ENCODE measurements at regions not wholly inside any gene's neighbourhood (a gene's known extent, or its start where the extent isn't known, plus 50 kb on each side); places are given as distances from the start of the nearest gene placed in this dataset.
"Not testable (repeated sequence)": the region's sequence is repeated elsewhere in the genome, so short reads cannot be mapped to it uniquely, and the experiment has no call there.

DNA sequence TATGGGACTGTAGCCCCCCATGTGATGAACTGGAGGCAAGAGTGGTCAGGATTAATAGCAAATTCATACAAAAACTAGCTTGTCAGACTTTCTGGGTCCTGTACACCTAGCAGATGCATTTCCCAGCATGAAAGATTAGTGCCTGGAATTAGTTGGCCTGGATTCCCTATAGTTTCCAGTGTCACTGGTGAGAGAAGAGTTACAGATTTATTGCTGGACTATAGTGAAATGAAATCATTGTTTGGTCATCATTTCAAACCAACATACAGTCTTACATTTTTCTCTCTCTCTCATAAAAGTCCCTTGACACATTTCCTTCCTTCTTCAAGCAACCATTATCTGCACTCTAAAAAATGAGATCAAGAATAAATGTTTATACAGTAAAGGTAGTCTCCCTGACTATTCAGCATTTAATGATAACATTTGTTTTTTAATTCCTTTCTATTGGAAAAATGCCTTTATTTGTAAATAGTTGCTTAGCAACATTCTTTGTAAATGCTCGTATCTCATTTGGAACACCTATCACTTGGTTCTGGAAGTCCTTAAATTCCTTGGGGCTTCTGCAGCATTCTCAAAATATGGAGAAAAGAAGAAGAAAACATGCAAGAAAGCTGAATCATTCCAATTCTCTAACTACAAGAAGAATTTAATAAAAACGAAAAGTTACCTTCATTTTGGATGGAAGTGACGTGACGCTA is 144.4 kb downstream of the MREG start:
- H3K4me3 ChIP-seq (ENCODE audit: low read length): no peak overlapping the region
- no peak for DNase-seq (ENCODE audit: low read depth, low spot score)

DNA sequence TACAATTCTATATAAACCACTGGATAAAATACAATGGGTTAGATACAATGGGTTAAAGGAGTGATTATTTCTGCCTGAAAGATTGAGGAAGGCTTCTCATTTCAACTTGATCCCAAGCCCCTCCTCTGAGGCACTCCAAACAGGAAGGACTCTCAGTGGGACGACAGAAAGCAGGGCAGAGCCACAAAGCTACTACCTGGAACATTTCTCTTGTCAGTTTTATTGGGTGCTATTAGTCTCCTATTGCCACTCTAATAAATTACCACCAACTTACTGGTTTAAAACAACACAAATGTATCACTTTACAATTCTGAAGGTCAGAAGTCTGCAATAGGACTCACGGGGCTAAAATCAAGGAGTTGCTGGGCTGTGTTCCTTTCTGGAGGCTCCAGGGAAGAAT is 146.7 kb downstream of the MREG start:
- no peak for DNase-seq (ENCODE audit: low read depth, low spot score)
- no peak overlapping the region for H3K4me3 ChIP-seq (ENCODE audit: low read length)

DNA sequence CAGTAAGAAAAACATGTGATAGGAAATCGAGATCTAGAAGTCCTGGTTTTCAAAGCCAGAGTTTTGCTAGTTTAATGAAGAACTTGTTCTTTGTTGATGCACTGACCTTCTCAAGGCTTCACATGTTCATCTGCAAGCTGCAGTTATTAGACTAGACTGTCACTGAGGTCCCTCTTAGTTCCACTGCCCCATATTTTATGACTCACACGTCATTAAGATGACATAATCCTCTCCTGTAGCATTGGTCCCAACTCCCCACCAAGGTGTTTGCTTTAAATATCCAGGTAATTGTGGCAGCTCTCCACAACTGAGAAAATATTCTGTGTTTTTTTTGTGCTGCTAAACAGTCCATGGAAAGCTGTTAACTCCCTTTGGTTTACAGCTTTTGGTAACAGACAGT is 149.7 kb downstream of the MREG start:
- no peak for DNase-seq (ENCODE audit: low read depth, low spot score)
- no peak overlapping the region for H3K4me3 ChIP-seq (ENCODE audit: low read length)

DNA sequence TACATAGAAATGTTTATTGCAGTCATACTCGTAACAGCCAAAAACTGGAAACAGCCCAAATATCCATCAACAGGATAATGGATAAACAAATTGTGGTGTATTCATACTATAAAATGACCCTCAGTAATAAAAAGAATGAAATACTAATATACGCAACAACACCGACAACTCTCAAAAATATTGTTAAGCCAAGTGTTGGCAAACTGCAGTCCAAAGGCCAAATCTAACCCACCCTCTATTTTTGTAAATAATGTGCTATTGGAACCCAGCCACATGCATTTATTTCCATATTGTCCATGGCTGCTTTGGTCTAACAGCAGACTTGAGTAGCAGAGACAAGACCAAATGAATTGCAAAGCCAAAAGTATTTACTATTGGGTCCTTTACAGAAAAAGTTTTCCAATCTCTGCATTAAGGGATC is 151.0 kb downstream of the MREG start:
- no peak for DNase-seq (ENCODE audit: low read depth, low spot score)
- no peak overlapping the region for H3K4me3 ChIP-seq (ENCODE audit: low read length)

DNA sequence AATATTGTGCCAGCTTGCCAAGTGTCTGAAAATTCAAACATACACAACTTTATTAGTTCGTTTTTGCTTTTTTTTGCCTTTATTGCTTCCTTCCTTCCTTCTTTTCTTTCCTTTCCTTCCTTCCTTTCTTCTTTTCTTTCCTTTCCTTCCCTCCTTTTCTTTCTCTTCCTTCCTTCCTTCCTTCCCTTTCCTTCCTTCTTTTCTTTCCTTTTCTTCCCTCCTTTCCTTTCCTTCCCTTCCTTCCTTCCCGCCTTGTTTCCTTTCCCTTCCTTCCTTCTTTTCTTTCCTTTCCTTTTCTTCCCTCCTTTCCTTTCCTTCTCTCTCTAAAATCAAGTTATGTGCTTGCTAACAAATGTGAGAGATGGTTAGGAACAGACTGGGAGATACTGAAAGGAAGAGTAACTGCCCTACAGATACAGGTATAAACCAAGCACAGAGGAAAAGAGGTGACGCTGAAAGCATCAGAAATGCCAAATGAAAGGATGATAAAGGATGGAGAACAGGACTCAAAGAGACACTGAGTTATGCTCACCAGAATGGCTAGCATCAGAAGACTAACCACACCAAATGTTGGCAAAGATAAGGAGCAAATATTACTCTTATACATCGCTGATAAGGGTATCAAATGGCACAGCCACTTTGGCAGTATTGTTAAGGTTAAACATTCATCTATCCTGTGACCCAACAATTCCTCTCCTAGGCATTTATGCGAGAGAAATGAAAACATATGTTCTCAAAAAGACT is 151.6 kb downstream of the MREG start:
- DNase-seq (ENCODE audit: low read depth, low spot score): no peak
- no peak overlapping the region for H3K4me3 ChIP-seq (ENCODE audit: low read length)

DNA sequence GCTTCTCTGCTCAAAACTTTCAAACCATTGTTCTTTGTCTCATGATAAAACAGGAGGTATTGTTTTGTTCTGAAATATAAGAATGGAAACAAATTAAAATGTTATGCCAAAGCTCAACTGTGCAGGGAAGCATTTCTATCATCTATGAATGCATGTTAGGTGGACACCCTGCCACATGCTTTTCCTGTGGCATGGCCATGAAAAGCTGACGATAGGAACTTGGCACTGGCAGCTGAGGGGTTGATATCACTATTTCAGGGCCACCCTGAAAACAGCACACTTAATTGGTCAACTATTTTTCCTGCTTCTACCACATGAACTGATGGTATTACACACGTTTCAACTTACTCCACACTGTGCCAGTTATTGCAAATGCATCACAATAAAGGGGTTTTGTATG is 157.3 kb downstream of the MREG start:
- no peak for DNase-seq (ENCODE audit: low read depth, low spot score)

DNA sequence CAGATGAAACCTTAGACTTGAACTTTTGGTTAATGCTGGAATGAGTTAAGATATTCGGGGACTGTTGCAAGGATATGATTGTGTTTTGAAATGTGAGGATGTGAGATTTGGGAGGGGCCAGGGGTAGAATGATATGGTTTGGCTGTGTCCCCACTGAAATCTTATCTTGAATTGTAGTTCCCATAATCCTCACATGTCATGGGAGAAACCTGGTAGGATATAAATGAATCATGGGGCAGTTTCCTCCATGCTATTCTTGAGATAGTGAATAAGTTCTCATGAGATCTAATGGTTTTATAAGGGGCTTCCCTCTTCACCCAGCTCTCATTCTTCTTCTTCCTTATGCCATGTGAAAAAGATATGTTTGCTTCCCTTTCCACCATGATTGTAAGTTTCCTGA is 158.0 kb downstream of the MREG start:
- DNase-seq (ENCODE audit: low read depth, low spot score); H3K4me3 ChIP-seq (ENCODE audit: low read length): not testable (repeated sequence)

More for the DNA sequence above, 157.3 kb downstream of the MREG start:
- no peak overlapping the region for H3K4me3 ChIP-seq (ENCODE audit: low read length)

DNA sequence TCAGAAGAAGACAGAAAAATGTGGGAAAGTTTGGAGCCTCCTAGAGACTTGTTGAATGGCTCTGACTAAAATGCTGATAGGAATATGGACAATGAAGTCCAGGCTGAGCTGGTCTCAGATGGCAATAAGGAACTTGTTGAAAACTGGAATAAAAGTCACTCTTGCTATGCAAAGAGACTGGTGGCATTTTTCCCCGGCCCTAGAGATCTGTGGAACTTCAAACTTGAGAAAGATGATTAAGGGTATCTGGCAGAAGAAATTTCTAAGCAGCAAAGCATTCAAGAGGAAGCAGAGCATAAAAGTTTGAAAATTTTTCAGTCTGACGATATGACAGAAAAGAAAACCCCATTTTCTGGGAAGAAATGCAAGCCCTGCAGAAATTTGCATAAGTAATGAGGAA is 159.3 kb downstream of the MREG start:
- no peak for DNase-seq (ENCODE audit: low read depth, low spot score)
- no peak overlapping the region for H3K4me3 ChIP-seq (ENCODE audit: low read length)

DNA sequence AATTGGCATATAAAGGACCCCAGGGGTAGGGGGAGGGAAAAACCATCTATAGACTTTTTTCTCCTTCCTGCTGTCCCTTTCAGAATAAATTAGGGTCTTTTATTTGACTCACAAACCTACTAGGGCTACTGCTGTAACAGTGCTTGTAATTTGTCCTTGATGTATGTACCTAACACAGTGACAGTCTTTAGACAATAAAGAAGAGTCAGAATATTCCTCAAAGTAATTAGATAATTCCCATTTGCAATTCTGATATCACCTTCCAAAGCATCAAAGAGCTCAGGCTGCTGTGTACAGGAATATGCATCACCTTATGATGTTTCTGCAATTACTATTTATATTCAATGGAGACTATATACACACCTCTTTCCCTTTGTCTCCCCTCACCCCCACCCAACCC is 161.7 kb downstream of the MREG start:
- no peak for DNase-seq (ENCODE audit: low read depth, low spot score)
- H3K4me3 ChIP-seq (ENCODE audit: low read length): no peak overlapping the region

DNA sequence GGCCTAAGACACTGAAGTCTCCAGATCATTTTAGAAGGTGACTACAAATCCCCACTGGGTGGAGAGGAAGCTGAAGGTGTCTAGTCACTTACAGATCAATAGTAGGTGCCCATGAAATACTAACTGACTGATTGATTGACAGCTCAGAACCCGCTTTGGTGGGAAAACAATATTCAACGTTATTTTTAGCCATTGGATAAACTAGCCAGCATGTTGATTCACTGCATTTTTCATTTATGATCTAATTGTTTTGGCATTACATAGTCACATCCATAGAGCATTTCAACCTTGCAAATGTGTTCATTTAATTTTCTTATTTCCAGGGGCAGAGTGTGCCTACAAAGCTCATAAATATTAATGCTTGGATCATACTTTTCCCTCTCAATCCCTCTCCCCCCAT is 162.3 kb downstream of the MREG start:
- DNase-seq (ENCODE audit: low read depth, low spot score): no peak
- no peak overlapping the region for H3K4me3 ChIP-seq (ENCODE audit: low read length)

DNA sequence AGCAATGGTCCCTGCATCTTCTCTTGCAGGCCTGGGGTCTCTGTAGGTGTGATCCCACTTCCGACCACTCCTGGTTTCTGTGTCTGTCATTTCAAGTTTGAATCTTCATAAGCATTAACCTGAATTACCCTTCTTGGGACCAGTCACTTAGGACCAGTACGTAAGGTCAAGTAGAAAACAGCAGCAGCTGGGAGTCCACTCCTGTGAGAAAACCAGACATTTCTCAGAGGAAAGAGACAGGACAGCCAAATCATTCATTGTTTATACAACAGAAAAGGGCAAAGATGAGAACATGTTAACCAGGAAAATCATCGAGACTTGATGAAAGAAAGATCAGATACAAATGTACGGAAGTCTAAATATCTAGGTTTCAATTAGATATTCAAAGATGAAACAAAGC is 163.0 kb downstream of the MREG start:
- H3K4me3 ChIP-seq (ENCODE audit: low read length): no peak overlapping the region
- no peak for DNase-seq (ENCODE audit: low read depth, low spot score)

DNA sequence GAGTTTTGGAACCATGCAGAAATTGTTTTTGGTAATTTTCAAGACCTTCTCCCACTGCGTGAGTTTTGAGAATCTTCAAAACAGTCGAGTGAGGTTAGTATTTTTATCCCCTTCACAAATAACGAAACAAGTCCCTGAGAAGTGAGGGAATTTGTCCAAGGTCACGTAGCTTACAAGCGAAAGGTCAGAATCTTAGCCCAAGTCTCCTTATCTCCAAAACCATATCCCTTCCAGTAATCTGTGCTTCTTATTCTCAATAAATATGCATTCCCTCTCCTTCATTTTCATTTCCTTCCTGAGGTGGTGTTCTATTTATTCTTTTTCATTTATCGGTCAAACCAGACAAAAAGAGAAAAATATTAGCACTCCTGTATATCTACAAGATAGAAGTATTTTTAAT is 163.6 kb downstream of the MREG start:
- H3K4me3 ChIP-seq (ENCODE audit: low read length): no peak overlapping the region
- no peak for DNase-seq (ENCODE audit: low read depth, low spot score)

DNA sequence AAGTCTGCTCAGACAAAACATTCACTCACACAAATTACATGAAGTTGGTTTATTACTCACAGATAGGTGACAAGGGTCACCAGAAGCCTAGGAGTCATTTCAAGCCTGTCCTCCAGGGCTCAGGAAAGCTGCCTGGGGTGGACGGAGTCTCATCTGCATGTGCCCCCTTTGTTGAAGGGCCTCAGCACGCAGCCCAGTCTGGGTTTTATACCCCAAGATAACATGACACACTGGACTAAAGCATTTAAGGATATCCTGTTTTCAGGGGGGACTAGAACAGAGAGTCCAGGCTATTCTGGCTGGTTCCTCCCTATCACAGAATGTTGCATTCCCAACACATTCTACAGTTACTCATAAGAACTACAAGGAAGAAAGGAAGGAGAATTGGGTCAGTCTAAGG is 164.7 kb downstream of the MREG start:
- no peak overlapping the region for H3K4me3 ChIP-seq (ENCODE audit: low read length)
- DNase-seq (ENCODE audit: low read depth, low spot score): no peak

DNA sequence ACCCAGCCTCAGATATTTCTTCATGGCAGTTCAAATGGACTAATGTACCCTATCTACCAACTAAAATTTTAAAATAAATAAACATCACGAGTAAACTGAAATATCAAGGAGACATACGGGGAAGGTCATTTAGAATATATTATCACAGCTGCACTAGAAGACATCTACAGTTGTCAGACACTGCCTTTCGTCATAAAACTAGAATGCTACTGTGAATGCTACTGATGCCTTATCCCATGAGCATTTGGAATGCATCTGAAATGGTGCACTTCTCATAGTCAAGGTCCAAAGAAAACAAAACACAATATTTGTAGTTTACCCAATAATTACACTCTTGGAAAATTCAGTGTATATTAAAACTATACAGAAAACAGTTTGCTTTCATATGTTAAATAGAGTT is 165.2 kb downstream of the MREG start:
- no peak overlapping the region for H3K4me3 ChIP-seq (ENCODE audit: low read length)
- DNase-seq (ENCODE audit: low read depth, low spot score): no peak

DNA sequence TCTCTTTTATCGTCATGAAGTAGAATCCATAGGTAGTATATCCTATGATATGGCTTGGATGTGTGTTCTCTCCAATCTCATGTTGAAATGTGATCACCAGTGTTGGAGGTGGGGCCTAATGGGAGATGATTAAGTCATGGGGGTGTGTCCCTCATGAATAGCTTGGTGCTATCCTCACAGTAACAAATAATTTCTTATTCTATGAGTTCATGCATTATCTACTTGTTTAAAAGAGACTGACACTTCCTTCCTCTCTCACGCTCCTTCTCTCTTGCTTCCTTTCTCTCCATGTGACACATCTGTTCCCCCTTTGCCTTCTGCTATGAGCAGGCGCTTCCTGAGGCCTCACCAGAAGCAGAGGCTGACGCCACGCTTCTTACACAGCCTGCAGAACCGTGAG is 165.6 kb downstream of the MREG start:
- DNase-seq (ENCODE audit: low read depth, low spot score): no peak
- H3K4me3 ChIP-seq (ENCODE audit: low read length): no peak overlapping the region

DNA sequence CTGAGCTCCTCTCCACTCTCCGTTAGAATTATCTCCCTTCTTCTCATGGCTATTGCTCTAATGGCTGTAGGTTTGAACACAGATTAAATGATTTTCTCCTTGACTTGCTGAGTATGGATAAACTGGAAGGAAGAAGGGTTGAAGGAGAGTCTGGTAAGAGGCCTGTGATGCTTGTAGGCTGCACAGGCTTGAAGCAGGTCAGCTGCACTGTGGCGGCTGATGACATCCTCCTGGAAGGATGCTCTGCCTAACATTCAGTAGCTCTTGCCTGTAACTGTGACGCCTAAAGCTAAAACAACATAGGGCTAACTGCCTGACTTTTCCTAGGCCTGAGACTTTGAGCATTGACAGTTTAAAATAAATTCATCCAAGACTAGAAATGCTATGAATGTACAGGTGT is 166.3 kb downstream of the MREG start:
- H3K4me3 ChIP-seq (ENCODE audit: low read length): no peak overlapping the region

DNA sequence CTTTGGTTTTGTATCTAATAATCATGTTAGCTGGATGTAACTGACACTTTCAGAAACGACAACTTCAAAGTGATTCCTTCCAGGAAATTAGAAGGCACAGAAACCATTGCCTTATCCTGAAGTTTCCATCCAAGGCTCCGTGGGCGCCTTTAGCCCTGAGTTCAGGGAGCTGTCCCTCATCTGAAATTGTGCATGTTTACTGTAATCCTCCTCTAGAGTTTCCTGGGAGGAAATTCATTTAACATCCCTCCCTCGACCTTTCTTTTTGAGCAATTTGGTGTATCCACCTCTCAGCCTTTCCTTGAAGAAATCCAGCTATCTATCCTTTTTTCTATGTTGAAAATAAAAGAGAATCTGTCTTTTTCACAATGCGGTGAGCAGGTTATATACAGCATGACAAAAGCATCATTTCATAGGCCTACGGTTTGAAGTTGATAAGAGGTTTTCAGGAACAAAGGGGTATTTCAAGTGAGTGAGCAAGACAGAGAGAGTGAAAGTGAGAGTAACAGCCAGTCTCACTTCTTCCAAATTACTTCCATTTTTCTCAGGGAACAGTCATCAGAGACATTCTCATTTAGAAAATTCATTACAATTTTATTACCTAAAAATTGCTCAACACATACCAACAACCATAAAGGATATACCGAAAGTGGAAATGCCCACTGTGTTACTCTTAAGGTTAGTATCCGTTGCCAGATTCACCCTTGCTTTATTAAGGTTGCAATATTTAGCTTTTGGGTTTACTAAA is 167.3 kb downstream of the MREG start:
- no peak for DNase-seq (ENCODE audit: low read depth, low spot score)

More for the DNA sequence above, 166.3 kb downstream of the MREG start:
- no peak for DNase-seq (ENCODE audit: low read depth, low spot score)

DNA sequence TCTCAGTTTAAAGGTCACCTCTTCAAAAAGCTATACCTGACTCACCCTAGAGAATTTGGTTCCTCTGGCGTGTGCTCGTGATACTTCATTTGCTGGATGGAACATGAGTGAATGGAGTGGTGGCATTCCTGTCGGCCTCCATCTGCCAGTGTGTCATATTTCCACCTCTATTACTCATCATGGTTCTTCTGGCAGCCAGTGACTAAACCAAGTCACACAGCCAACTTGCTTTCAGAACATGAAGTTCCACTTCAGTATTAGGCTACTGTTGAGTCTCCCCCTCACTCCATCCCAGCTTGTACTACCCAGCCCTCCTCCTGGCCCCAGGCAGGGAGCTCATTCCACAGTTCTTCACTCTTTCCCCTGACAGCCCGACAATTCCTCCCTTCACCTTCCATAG is 169.8 kb downstream of the MREG start:
- no peak overlapping the region for H3K4me3 ChIP-seq (ENCODE audit: low read length)
- DNase-seq (ENCODE audit: low read depth, low spot score): no peak

More for the DNA sequence above, 167.3 kb downstream of the MREG start:
- no peak overlapping the region for H3K4me3 ChIP-seq (ENCODE audit: low read length)

DNA sequence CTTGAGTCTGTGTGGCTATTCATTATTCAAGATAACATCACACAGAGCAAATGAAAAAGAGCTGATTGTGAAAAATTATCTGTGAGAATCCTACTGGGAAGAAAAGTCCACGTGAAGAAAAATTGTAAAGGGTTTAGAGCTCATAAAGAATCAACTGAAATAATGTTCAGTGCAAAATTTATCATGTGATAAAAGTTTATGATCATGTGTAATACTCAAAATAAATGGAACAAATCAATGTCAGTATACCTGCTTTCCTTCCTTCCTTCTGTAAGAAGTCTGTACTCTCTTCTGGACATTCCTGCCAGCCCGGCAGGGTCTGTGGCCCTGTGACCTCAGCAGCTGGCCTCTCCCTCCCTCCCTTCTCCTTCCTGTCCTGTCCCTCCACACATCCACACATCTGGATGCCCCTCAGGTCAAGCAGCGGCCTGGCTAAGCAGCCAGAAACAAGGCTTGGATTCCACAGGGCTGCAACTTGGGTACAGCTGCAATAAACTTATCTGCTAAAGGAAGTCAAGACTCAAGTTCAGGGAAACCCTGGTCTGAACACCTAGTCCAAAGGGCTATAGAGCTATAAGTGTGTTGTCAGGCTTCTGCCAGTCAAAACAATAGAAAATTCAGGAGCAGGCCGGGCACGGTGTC is 172.1 kb downstream of the MREG start:
- H3K4me3 ChIP-seq (ENCODE audit: low read length): no peak overlapping the region
- no peak for DNase-seq (ENCODE audit: low read depth, low spot score)

DNA sequence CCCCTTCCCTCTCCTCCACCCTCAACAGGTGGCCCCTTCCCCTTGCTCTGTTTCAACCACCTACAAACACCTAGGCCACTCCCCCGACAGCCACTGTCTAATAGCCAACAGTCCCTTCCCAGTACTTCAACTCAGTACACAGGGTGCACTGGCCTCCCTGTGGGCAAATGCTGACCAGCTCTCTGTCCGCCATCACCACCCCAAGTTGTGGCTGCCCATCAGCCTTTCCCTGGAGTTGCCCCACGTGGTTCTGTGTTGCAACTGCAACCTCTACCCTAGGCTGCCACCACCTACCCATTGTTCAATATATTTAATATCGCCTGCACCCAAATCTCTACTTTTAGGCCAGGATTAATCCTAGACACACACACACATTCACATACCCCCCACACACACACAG is 173.5 kb downstream of the MREG start:
- no peak for DNase-seq (ENCODE audit: low read depth, low spot score)
- no peak overlapping the region for H3K4me3 ChIP-seq (ENCODE audit: low read length)

Data from Jurkat, Clone E6-1 (cell line).